Ishikawa (cell line): ENCODE measurements at regions not wholly inside any gene's neighbourhood (a gene's known extent, or its start where the extent isn't known, plus 50 kb on each side); places are given as distances from the start of the nearest gene placed in this dataset.

ENCODE experiments used
- CEBPB ChIP-seq: IDR thresholded peaks from 2 replicates; pipeline ENCODE4 v1.6.1; 2012
- CREB1 ChIP-seq: IDR thresholded peaks from 2 replicates; pipeline ENCODE4 v1.6.1; 2012; ENCODE audit warnings: low read depth
- EGR1 ChIP-seq: IDR thresholded peaks from 2 replicates; pipeline ENCODE4 v1.6.1; 2012
- EP300 ChIP-seq: IDR thresholded peaks from 2 replicates; pipeline ENCODE4 v1.6.1; 2012; ENCODE audit warnings: borderline replicate concordance
- FOXM1 ChIP-seq: IDR thresholded peaks from 2 replicates; pipeline ENCODE4 v1.6.1; 2012; ENCODE audit warnings: low read depth, borderline replicate concordance
- NFIC ChIP-seq: IDR thresholded peaks from 2 replicates; pipeline ENCODE4 v1.6.1; 2012
- RAD21 ChIP-seq: IDR thresholded peaks from 2 replicates; pipeline ENCODE4 v1.6.1; 2012; ENCODE audit warnings: low read depth
- TAF1 ChIP-seq: IDR thresholded peaks from 2 replicates; pipeline ENCODE4 v1.6.1; 2012; ENCODE audit warnings: low read depth, mild to moderate bottlenecking
- TCF12 ChIP-seq: IDR thresholded peaks from 2 replicates; pipeline ENCODE4 v1.6.1; 2012; ENCODE audit warnings: low read depth
- TEAD4 ChIP-seq: IDR thresholded peaks from 2 replicates; pipeline ENCODE4 v1.6.1; 2012
- YY1 ChIP-seq: IDR thresholded peaks from 2 replicates; pipeline ENCODE4 v1.6.1; 2012; ENCODE audit warnings: low read depth
- ZBTB7A ChIP-seq: IDR thresholded peaks from 2 replicates; pipeline ENCODE4 v1.6.1; 2012; ENCODE audit warnings: low read depth
- TF ChIP-seq, protein P1 (sequence below): IDR thresholded peaks from 2 replicates; pipeline ENCODE4 v1.6.1; 2012
- TF ChIP-seq, protein P2 (sequence below): IDR thresholded peaks from 2 replicates; pipeline ENCODE4 v1.6.1; 2012; ENCODE audit warnings: low read depth, mild to moderate bottlenecking
- TF ChIP-seq, protein P3 (sequence below): IDR thresholded peaks from 2 replicates; pipeline ENCODE4 v1.6.1; 2012

GRCh38 chr4:72770708-72771107, 201.7 kb upstream of the ADAMTS3 start:
- TF ChIP-seq EGR1 (no peak), CREB1 (no peak), TAF1 (no peak), FOXM1 (no peak), CEBPB (no peak), TEAD4 (no peak), RAD21 (no peak), EP300 (no peak), TCF12 (no peak), YY1 (no peak), ZBTB7A (no peak), NFIC (no peak)
- TF ChIP-seq, protein P1, sequence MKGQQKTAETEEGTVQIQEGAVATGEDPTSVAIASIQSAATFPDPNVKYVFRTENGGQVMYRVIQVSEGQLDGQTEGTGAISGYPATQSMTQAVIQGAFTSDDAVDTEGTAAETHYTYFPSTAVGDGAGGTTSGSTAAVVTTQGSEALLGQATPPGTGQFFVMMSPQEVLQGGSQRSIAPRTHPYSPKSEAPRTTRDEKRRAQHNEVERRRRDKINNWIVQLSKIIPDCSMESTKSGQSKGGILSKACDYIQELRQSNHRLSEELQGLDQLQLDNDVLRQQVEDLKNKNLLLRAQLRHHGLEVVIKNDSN = no peak
- TF ChIP-seq, protein P2, sequence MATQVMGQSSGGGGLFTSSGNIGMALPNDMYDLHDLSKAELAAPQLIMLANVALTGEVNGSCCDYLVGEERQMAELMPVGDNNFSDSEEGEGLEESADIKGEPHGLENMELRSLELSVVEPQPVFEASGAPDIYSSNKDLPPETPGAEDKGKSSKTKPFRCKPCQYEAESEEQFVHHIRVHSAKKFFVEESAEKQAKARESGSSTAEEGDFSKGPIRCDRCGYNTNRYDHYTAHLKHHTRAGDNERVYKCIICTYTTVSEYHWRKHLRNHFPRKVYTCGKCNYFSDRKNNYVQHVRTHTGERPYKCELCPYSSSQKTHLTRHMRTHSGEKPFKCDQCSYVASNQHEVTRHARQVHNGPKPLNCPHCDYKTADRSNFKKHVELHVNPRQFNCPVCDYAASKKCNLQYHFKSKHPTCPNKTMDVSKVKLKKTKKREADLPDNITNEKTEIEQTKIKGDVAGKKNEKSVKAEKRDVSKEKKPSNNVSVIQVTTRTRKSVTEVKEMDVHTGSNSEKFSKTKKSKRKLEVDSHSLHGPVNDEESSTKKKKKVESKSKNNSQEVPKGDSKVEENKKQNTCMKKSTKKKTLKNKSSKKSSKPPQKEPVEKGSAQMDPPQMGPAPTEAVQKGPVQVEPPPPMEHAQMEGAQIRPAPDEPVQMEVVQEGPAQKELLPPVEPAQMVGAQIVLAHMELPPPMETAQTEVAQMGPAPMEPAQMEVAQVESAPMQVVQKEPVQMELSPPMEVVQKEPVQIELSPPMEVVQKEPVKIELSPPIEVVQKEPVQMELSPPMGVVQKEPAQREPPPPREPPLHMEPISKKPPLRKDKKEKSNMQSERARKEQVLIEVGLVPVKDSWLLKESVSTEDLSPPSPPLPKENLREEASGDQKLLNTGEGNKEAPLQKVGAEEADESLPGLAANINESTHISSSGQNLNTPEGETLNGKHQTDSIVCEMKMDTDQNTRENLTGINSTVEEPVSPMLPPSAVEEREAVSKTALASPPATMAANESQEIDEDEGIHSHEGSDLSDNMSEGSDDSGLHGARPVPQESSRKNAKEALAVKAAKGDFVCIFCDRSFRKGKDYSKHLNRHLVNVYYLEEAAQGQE = no peak
- TF ChIP-seq, protein P3, sequence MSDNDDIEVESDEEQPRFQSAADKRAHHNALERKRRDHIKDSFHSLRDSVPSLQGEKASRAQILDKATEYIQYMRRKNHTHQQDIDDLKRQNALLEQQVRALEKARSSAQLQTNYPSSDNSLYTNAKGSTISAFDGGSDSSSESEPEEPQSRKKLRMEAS = no peak

- TF ChIP-seq CREB1 (no peak), NFIC (no peak), TEAD4 (no peak), TAF1 (no peak), RAD21 (no peak), TCF12 (no peak), EP300 (no peak), ZBTB7A (no peak), YY1 (no peak), FOXM1 (no peak)
- TF ChIP-seq, protein P2 = no peak
- TF ChIP-seq, protein P3 = no peak
- TF ChIP-seq, protein P1 = no peak
These were observed 199.3 kb upstream of the ADAMTS3 start for GRCh38 chr4:72768364-72768763.

- TF ChIP-seq TEAD4 (peak; percentile 37; the same call in 1 of the 2 replicates), YY1 (no peak), ZBTB7A (no peak)
- TF ChIP-seq, protein P3 = no peak
These were observed 198.7 kb upstream of the ADAMTS3 start for GRCh38 chr4:72767618-72768302.

DNA sequence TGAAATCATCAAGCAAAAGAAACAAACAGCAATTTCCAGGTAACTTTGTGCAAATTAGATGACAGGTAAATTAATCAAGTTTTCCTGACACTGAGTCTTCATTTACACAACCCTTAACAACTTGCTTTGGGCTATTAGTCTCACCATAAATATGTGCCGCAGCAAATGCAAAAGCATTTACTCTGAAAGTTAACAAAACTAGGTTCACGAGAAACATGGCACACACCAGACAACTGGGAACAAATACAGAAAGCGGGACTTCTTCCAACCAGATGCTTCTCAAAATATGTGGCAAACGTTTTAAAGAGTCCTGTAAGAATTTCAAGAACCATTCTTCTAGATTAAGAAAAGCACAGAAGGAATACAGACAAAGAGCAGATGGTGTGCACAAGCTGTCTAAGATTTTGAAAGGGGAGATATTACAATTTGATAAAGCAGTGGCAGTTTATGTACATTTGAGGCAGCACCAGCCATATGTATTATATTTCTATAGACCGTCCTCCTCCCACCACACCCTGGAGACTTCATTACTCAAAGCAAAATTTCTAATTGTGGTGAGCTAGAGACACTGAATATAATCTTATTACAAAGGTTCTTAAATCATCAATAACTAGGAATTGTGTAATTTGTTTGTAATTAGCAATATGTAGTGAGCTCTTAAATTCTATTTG, 192.5 kb upstream of the ADAMTS3 start:
- TF ChIP-seq YY1 (no peak), EP300 (no peak), FOXM1 (no peak), EGR1 (no peak), TEAD4 (no peak), CEBPB (no peak), TAF1 (no peak), CREB1 (no peak), NFIC (no peak)
- TF ChIP-seq, protein P3 = no peak
- TF ChIP-seq, protein P1 = no peak

GRCh38 chr4:72744103-72744725, 175.2 kb upstream of the ADAMTS3 start:
- TF ChIP-seq YY1 (no peak), CEBPB (peak; percentile 75)
